GM03348 (cell line): ENCODE measurements at regions not wholly inside any gene's neighbourhood (a gene's known extent, or its start where the extent isn't known, plus 50 kb on each side); places are given as distances from the start of the nearest gene placed in this dataset.
"Not testable (repeated sequence)": the region's sequence is repeated elsewhere in the genome, so short reads cannot be mapped to it uniquely, and the experiment has no call there.

Source experiments
- DNase-seq: peaks from one replicate; pipeline ENCODE4 v3.0.0; 2012; ENCODE audit warnings: low spot score

- DNase-seq, result not testable (repeated sequence)
These were observed 126.4 kb downstream of the RBM46 start for GRCh38 chr4:154907345-154908045.

GRCh38 chr4:154908168-154908567 is 127.1 kb downstream of the RBM46 start:
- DNase-seq, result peak; percentile 15

DNA sequence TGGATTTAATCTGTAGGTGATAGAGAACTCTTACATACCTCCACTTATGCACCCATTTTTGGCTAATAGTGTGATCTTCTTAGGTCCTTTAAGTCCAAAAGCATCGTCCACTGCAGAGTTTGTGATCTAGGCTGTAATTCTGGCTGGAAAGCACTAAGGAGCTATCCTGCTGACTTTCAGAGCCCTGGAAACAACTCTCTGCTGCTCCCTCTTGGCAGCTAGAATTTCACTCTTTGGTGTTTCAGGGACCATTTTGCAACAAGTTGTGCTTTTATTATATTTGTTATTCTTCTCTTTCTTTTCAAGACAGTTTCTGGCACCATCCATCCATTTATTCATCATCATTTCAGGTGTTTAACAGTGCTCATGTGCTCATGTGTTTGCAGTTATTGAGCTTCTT is 130.0 kb downstream of the RBM46 start:
- peak; percentile 64 for DNase-seq

GRCh38 chr4:154911608-154912098 is 130.6 kb downstream of the RBM46 start:
- no peak for DNase-seq

DNA sequence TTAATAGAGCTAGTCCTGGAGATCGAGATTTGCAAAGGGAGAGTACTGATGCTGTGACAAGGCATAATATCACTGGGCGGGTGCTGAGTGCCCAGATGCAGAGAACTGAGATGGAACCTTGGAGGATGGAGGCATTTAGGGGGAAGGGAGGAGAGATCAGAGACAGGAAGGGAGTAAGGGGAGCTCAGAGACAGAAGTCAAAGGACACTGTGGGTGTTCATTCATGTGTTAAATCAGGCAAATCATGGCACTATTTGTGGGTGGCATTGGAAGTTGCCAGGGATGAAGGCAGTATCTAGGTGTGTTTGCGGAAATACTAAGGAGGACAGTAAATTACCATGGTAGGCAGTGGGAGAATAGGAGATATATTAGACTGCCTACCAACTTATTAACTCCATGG is 135.0 kb downstream of the RBM46 start:
- DNase-seq, result no peak

DNA sequence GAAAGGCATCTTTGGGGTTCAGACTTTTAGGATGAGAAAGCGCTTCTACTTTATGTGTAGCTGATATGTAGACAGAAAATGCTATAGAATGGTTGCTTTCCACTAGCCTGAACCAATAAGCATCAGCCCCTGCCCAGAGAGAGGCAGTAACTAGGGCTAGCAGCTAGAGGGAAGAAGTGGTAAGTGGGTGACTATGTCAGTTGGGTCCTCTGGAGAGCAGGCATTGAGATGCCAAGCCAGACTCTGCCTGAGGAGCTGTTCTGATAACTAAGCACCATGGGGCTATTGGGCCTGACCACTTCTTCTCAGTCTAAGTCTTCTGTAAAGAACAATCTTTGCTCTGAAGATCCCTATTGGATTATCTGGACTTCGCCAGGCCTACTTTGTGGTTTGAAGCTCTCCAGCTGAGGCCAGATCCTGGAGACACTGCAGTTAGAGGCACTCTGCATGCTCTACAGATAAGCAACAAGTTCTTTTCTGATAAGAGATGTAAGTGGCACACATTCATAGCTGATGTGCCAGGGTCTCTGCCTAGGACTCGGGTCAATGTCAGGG is 146.1 kb downstream of the RBM46 start:
- no peak for DNase-seq

DNA sequence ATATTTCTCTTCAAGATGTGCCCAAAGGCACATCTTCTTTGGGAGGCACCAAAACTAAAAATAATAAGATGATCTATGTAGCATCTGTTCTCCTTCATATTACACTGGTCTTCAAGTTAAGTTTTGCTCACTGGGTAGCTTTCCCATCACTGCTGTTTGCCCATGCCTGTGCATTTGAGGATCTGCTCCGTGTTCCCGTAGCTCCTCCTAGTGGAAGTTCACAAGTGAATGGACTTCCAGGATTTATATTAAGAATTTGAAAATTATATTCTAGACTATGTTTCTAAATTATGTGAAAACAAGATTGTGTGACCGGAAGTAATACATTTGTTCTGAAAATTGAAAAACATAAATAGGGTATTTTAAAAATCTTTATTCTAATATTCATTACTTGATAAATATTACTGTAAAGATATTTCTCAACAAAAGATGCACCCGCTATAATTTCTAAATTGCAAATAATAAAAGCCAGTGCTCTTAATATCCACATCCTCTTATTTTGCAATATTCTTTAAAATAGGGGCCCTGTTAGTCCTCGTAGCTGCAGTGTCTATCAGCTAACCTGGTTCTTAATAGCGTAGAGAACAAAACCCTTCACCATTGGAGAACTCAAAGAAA is 147.7 kb downstream of the RBM46 start:
- peak; percentile 69 for DNase-seq

- DNase-seq, result no peak
These were observed 155.8 kb downstream of the RBM46 start for GRCh38 chr4:154936873-154937272.

DNA sequence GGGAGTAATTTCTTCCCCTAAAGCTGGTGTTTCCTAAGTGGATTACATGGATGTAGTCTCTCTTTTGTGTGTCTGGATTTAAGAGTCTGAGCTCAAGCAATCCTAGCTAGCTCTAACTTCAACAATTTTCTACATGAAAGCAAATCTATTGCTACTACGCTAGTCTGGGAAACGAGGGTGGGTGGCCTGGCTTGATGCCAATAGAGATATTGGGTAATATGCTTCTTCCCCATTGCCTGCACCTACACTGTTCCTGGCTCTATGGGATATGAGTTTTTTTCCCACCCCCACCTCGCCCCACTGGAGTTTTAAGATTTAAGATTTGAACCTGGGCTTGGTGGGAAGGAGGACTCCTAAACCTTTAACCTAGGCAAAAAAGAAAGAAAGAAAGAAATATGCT is 158.8 kb downstream of the RBM46 start:
- DNase-seq, result no peak

- no peak for DNase-seq
These were observed 161.1 kb downstream of the RBM46 start for GRCh38 chr4:154942176-154942575.

DNA sequence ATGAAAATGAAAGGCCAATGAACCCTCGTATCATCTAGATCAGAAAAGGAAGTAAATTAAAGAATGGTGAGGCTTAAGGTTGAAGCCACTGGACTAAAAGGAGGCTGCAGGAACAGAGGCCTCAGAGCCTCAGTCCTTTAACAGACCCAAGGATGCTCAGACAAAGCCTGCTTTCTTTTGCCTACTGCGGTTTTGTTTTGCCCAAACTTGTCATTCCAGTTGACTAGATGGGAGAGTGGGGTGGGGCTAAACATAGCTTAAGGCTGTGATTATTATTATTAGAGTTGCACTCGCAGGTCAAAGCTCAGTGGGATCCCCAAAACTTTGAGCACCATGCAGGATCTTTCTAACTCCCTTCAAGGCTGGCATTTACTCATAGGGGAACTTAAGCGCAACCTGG is 163.9 kb downstream of the RBM46 start:
- no peak for DNase-seq

GRCh38 chr4:154946113-154946512 is 165.0 kb downstream of the RBM46 start:
- no peak for DNase-seq

- no peak for DNase-seq
These were observed 172.6 kb downstream of the RBM46 start for GRCh38 chr4:154953691-154954090.

DNA sequence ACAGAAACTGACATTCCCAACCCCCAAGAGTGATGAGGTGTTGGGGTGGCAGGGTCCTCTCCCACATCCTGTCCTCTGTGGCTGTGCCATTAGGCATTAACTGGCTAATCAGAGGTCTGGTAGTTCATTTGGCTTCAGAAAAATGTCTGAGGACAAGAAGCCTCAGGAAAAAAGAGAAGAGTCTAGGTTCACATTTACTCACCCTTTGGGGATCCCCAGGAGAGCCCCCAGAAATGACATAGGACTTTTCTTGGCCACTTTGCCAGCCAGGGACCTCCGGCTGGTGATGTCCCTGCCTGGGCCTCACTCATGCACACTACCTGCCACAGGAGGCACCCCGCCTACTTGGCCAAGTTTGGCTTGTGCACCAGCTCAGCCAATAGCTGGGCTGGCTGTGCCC is 173.0 kb downstream of the RBM46 start:
- no peak for DNase-seq

DNA sequence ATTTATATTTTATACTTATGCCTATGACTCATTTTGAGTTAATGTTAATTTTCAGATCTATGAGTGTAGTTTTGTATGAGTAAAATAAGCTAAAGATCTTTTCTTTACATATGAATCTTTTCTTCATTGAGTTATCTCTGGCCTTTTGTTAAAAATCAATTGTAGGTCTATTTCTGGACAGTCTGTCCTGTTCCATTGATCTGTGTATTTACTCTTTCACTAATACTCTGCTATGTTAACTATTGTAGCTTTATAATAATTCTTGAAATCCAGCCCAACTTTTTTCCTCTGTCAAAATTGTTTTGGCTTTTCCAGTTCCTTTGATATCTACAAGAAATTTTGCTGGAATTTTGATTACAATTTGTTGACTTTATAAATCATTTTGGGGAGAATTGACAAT is 177.0 kb downstream of the RBM46 start:
- DNase-seq, result no peak

DNA sequence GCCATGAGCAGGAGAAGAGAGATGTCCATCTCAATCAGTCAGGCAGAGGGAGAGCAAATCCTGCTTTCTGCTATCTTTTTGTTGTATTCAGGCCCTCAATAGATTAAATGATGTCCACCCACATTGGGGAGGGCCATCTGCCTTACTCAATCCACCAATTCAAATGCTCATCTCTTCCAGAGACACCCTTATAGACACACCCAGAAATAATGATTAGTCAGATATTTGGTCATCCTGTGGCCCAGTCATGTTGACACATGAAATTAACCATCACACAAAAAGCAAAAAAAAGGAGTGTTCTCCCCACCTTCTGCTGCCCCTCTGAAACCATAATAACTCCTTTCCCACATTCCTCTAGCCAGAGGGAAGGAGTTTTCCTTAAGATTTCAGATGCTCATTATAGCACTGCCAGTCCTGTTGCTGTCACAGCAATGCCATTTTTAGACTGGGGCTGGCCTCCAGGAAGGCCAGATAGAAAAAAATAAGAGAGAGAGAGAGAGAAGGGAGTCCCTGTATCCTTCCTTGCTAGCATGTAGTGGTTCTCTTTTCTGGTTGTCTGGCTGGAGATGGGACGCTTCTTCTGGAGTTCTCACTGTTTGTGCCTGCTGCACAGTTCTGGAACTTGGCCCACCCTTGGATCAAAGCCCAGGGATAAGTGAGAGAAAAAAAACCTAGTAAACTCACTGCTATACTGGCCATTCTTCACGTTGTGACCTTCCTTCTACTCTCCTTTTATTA is 177.7 kb downstream of the RBM46 start:
- no peak for DNase-seq

GRCh38 chr4:154959756-154960155 is 178.7 kb downstream of the RBM46 start:
- DNase-seq, result no peak

DNA sequence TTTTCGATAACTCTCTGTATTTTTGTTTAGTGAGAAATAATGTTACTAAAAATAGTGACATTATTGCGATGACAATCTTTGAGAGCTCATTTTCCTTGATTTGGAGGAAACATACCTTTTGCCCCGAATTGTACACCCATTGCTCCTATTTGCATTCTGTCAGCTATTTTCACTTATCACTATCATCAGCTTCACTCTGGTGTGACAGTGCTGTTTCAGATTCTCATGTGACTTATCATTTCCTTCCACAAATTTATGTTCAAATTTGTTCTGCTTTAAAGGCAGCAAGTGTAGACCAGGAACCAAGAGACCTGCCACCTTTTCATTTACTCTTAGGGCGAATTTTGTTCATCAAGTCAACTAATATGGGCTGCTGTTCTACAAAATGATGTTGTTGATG is 179.4 kb downstream of the RBM46 start:
- DNase-seq, result no peak

- DNase-seq, result no peak
These were observed 180.2 kb downstream of the RBM46 start for GRCh38 chr4:154961263-154961662.

DNA sequence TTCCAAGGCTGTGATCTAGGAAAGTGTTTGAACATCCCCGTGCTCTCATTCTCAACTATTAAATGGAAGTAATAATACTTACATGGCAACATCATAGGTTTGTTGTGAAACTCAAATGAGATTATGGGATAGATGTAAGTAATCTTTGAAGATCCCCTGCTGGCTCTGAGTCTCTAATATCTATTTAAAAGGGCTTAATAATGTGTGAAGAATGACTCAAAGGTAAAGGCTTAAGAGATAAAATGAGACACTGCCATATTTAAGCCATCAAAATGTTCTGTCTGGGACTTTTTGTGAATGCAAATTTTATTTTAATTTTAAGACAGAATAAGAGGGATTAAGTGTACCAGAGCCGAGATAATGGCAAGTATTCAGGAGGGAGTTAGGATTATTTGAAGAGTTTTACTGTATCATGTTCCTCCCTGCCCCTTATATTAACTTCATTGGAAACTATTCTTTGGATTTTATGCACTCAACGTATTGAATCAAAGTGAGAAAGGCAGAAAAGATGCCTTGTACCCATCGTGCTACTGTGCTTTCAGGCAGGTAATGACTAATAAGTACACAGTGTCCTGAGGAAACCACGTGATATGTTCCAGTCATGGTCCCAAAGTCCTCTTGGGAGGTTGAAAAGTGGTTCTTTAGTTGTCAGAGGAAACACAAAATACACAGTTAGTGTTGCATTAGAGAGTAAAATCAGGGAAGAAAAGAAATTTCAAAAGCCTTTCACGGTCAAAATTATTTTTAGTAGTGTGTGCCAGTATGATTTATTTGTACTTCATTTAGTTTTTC is 192.4 kb downstream of the RBM46 start:
- no peak for DNase-seq

GRCh38 chr4:154977228-154977627 is 196.2 kb downstream of the RBM46 start:
- no peak for DNase-seq
